Neural crest cell (in vitro differentiated cells): ENCODE measurements at regions not wholly inside any gene's neighbourhood (a gene's known extent, or its start where the extent isn't known, plus 50 kb on each side); places are given as distances from the start of the nearest gene placed in this dataset.
A peak's percentile ranks its signal among the peaks of the same experiment; 100 is the strongest.

Experiments used
- DNase-seq: peaks from one replicate; pipeline ENCODE4 v3.0.0; 2021; ENCODE audit warnings: low read depth, mixed read lengths, low spot score
- H3K27ac Mint-ChIP-seq: one replicate; pipeline ENCODE4 v1.8.0; 2021; ENCODE audit warnings: mild to moderate bottlenecking, mixed read lengths; ENCODE audit not compliant: unreplicated experiment
- H3K27me3 Mint-ChIP-seq: 2 replicates; pipeline ENCODE4 v1.8.0; 2021; ENCODE audit warnings: low read depth, mild to moderate bottlenecking, mixed read lengths
- H3K36me3 Mint-ChIP-seq: 2 replicates; pipeline ENCODE4 v1.8.0; 2021; ENCODE audit warnings: low read depth, mild to moderate bottlenecking, mixed read lengths
- H3K4me1 Mint-ChIP-seq: 2 replicates; pipeline ENCODE4 v1.8.0; 2021; ENCODE audit warnings: mixed read lengths
- H3K4me3 Mint-ChIP-seq: one replicate; pipeline ENCODE4 v1.8.0; 2021; ENCODE audit warnings: mild to moderate bottlenecking, mixed read lengths
- H3K9me3 Mint-ChIP-seq: 2 replicates; pipeline ENCODE4 v1.8.0; 2021; ENCODE audit warnings: mixed read lengths
- CTCF ChIP-seq: fragments of 200-600 bp; sonication (generic); conservative IDR thresholded peaks from 2 replicates; pipeline ENCODE4 v1.5.0; 2021; ENCODE audit warnings: antibody characterized with exemption, mild to moderate bottlenecking

- no peaks in the 10 kb centered on the region for H3K27me3 Mint-ChIP-seq
- TF ChIP-seq CTCF, result no peak
- no peaks in the 10 kb centered on the region for H3K4me1 Mint-ChIP-seq
- H3K36me3 Mint-ChIP-seq, result no peaks in the 10 kb centered on the region
- no peak overlapping the region for H3K27ac Mint-ChIP-seq
- no peak overlapping the region for H3K4me3 Mint-ChIP-seq
- no peak for DNase-seq
- peaks cover 1% of the 10 kb centered on the region for H3K9me3 Mint-ChIP-seq
These were observed 340.1 kb upstream of the ESRRG start for GRCh38 chr1:217063172-217063908.

- Mint-ChIP-seq H3K27ac (no peak overlapping the region), H3K36me3 (no peaks in the 10 kb centered on the region), H3K27me3 (no peaks in the 10 kb centered on the region), H3K9me3 (peaks cover 7% of the 10 kb centered on the region), H3K4me1 (no peaks in the 10 kb centered on the region), H3K4me3 (no peak overlapping the region)
- no peak for DNase-seq
- no peak for TF ChIP-seq CTCF
These were observed 339.4 kb upstream of the ESRRG start for GRCh38 chr1:217062586-217062985.

GRCh38 chr1:217059401-217059800 lies 336.2 kb upstream of the ESRRG start:
- no peaks in the 10 kb centered on the region for H3K27me3 Mint-ChIP-seq
- no peak for DNase-seq
- TF ChIP-seq CTCF, result no peak
- H3K9me3 Mint-ChIP-seq, result peaks cover 11% of the 10 kb centered on the region
- no peaks in the 10 kb centered on the region for H3K4me1 Mint-ChIP-seq
- no peak overlapping the region for H3K27ac Mint-ChIP-seq
- no peak overlapping the region for H3K4me3 Mint-ChIP-seq
- H3K36me3 Mint-ChIP-seq, result no peaks in the 10 kb centered on the region

- H3K4me1 Mint-ChIP-seq, result peaks cover 3% of the 10 kb centered on the region
- no peaks in the 10 kb centered on the region for H3K27me3 Mint-ChIP-seq
- H3K9me3 Mint-ChIP-seq, result peaks cover 13% of the 10 kb centered on the region
- no peaks in the 10 kb centered on the region for H3K36me3 Mint-ChIP-seq
- H3K4me3 Mint-ChIP-seq, result no peak overlapping the region
- H3K27ac Mint-ChIP-seq, result peak overlapping the region; percentile 12
- no peak for TF ChIP-seq CTCF
- no peak for DNase-seq
These were observed 330.4 kb upstream of the ESRRG start for GRCh38 chr1:217053676-217054075.

- Mint-ChIP-seq H3K27me3 (no peaks in the 10 kb centered on the region), H3K27ac (no peak overlapping the region), H3K4me1 (peaks cover 3% of the 10 kb centered on the region), H3K9me3 (peaks cover 6% of the 10 kb centered on the region), H3K36me3 (peaks cover 2% of the 10 kb centered on the region), H3K4me3 (no peak overlapping the region)
- TF ChIP-seq CTCF, result no peak
- DNase-seq, result no peak
These were observed 329.4 kb upstream of the ESRRG start for GRCh38 chr1:217052626-217053025.
